Bronchial epithelial cell (primary cell): ENCODE measurements at regions not wholly inside any gene's neighbourhood (a gene's known extent, or its start where the extent isn't known, plus 50 kb on each side); places are given as distances from the start of the nearest gene placed in this dataset.

Experiments used
- DNase-seq: peaks from one replicate; pipeline ENCODE4 v3.0.0-alpha.2; 2010; ENCODE audit warnings: low read depth
- FAIRE-seq: peaks from 2 replicates; lab custom pipeline; 2011; peaks lifted over from hg19 to GRCh38; lab: Jason Lieb, UNC
- H3K27me3 ChIP-seq: 2 replicates; pipeline ENCODE4 v1.5.1; 2011; ENCODE audit warnings: low read length; ENCODE audit not compliant: control insufficient read depth, insufficient read depth
- H3K36me3 ChIP-seq: 2 replicates; pipeline ENCODE4 v1.5.1; 2011; ENCODE audit warnings: low read length; ENCODE audit not compliant: control insufficient read depth, insufficient read depth
- H3K4me3 ChIP-seq: 2 replicates; pipeline ENCODE4 v1.5.1; 2011; ENCODE audit warnings: mild to moderate bottlenecking, low read depth, low read length, control low read depth
- CTCF ChIP-seq: IDR thresholded peaks from 2 replicates; pipeline ENCODE4 v1.5.1; 2011; ENCODE audit warnings: mild to moderate bottlenecking, moderate library complexity, low read length, control low read depth, inconsistent platforms; ENCODE audit not compliant: insufficient read depth, severe bottlenecking

- FAIRE-seq = no peak
- no peak for DNase-seq
- no peak for TF ChIP-seq CTCF
- no peaks in the 10 kb centered on the region for H3K36me3 ChIP-seq
- no peaks in the 10 kb centered on the region for H3K27me3 ChIP-seq
- no peak overlapping the region for H3K4me3 ChIP-seq
These were observed 95.6 kb downstream of the RIPK4 start for GRCh38 chr21:41671212-41671762.

- TF ChIP-seq CTCF = no peak
- DNase-seq (no peak), FAIRE-seq (no peak)
- Histone ChIP-seq H3K36me3 (no peaks in the 10 kb centered on the region), H3K4me3 (no peak overlapping the region), H3K27me3 (no peaks in the 10 kb centered on the region)
These were observed 96.6 kb downstream of the RIPK4 start for GRCh38 chr21:41670056-41670805.

GRCh38 chr21:41669533-41669830 lies 97.4 kb downstream of the RIPK4 start:
- Histone ChIP-seq H3K36me3 (no peaks in the 10 kb centered on the region), H3K4me3 (no peak overlapping the region), H3K27me3 (no peaks in the 10 kb centered on the region)
- DNase-seq (no peak), FAIRE-seq (no peak)
- no peak for TF ChIP-seq CTCF

GRCh38 chr21:41668686-41669532 lies 97.9 kb downstream of the RIPK4 start:
- Histone ChIP-seq H3K36me3 (no peaks in the 10 kb centered on the region), H3K4me3 (no peak overlapping the region), H3K27me3 (no peaks in the 10 kb centered on the region)
- no peak for TF ChIP-seq CTCF
- FAIRE-seq = no peak
- peak; percentile 83 for DNase-seq

GRCh38 chr21:41668051-41668541 lies 98.8 kb downstream of the RIPK4 start:
- Histone ChIP-seq H3K36me3 (no peaks in the 10 kb centered on the region), H3K4me3 (no peak overlapping the region), H3K27me3 (no peaks in the 10 kb centered on the region)
- no peak for TF ChIP-seq CTCF
- DNase-seq = no peak
- no peak for FAIRE-seq
